GM19468 (cell line): ENCODE measurements at regions not wholly inside any gene's neighbourhood (a gene's known extent, or its start where the extent isn't known, plus 50 kb on each side); places are given as distances from the start of the nearest gene placed in this dataset.
"Not testable (repeated sequence)": the region's sequence is repeated elsewhere in the genome, so short reads cannot be mapped to it uniquely, and the experiment has no call there.

Experiments used
- ATAC-seq: cut with Tn5 transposase; IDR thresholded peaks from one replicate; pipeline ENCODE4 v1.9.1; 2021; ENCODE audit warnings: mild to moderate bottlenecking, moderate library complexity, moderate number of reproducible peaks; ENCODE audit not compliant: unreplicated experiment; ENCODE audit errors: extremely low read depth

DNA sequence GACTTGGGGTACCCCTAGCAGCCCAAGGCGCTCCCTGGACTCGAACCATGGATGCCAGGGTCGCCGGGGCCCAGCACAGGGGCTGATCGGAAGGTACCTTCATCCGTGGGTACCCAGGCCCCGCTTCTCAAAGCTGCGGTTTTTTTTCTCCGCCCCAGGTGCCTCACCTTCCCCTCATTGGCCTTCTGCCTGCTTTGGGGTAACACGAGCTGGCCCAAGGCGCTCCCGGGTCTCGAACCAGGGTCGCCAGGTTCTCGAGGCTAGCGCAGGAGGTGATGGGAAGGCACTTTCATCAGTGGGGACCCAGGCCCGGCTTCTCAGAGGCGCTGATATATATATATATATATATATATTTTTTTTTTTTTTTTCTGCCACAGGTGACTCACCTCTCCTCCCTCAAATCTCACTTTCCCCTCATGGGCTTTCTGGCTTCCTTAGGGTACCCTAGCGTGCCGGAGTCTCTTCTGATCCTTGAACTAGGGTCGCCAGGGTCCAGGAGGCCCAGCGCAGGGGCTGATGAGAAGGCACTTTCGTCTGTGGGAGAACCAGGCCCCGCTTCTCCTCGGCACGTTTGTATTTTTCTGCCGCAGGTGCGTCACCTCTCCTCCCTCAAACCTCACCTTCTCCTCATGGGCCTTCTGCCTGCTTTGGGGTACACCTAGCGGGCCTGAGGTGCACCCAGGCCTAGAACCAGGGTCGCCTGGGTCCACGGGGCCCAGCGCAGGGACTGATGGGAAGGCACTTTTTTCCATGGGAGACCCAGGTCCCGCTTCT lies 1480.0 kb upstream of the TPTE start:
- ATAC-seq = not testable (repeated sequence)

DNA sequence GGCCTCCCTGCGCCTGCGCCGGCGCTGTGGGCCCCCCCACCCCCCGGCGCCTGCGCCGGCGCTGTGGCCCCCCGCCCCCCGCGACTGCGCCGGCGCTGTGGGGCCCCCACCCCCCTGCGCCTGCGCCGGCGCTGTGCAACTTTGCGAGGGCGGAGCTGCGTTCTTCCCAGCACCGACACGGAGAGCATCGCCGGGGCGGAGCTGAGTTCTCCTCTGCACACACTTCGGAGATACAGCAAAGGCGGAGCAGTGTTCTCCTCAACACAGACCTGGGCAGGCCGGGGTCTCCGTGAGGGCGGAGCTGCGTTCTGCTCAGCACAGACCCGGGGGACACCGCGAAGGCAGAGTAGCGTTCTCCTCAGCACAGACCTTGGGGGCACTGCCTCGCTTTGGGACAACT lies 1478.3 kb upstream of the TPTE start:
- not testable (repeated sequence) for ATAC-seq

DNA sequence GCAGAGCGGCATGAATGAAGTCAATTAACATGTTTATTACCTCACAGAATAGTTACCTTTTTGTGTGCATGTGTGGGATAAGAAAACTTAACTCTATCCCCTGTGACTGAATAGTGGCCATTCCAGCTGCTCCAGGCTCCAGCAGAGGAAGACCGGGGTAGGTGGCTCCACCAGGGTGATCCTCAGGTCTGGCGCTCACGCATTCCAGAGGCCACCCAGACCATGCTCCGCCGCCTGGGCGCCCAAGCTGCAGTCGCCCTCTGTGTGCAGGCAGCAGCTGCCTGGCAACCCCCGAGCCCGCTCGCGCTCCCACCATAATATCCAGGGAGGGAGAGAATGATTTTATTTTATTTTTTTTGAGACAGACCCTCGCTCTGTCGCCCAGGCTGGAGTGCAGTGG lies 1474.5 kb upstream of the TPTE start:
- not testable (repeated sequence) for ATAC-seq

GRCh38 chr21:9067515-9067914 lies 1453.9 kb upstream of the TPTE start:
- ATAC-seq = not testable (repeated sequence)

- not testable (repeated sequence) for ATAC-seq
These were observed 1452.8 kb upstream of the TPTE start for GRCh38 chr21:9068622-9069021.

DNA sequence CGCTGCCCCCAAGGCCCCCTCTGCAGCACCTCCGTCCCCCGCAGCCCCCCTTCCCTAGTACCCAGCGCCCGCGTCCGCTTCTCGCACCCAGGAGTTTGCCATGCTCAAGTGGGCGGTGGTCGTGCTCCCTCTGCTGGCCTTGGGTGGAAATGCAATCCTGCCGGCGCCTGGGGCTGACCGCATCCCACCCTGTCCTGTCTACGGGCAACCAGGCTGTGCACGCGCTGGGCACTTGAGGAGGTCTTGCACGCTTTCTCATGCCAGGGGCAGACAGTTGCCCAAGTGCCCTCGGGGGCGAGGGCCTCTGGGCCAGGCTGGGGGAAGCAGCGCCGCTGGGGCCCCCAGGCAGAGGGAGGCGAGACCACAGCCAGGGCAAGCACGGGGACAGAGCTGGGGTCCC lies 1450.7 kb upstream of the TPTE start:
- not testable (repeated sequence) for ATAC-seq

DNA sequence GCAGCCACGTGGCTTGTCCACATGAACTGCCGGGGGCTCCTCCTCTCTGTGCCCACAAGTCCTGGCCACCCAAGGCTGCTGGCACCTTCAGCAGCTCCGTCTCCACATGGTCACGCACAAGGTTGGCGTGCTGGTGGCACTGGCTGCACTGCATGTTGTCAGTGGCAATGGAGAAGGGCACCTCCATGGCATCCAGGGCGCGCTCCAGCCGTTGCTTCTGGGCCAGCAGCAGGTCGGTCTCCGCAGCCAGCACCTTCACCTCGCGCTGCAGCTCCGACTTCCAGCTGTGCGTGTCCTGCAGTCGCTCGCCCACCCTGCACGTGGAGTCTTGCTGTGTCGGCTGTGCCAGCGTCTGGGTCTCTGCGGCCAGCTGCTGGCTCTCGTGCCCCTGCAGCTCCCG lies 1448.4 kb upstream of the TPTE start:
- ATAC-seq = not testable (repeated sequence)

DNA sequence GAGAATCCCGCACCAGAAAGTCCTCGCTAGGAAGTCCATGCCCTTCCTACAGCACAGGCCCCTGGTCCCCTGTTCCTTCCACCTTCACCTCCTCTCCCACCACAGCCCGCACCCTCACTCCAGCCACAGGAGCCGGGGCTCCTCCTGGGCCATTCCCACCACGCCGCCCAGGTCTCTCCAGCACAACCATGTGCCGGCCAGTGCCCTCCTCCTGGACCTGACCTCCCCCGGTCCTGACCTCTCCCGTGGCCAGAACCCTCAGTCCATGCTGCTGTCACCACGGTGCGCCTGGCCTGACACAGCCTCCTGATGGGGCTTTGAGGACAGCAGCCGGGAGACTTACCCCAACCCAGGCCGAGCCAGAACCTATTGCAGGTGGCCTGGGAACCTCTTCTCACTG lies 1446.6 kb upstream of the TPTE start:
- ATAC-seq = not testable (repeated sequence)

DNA sequence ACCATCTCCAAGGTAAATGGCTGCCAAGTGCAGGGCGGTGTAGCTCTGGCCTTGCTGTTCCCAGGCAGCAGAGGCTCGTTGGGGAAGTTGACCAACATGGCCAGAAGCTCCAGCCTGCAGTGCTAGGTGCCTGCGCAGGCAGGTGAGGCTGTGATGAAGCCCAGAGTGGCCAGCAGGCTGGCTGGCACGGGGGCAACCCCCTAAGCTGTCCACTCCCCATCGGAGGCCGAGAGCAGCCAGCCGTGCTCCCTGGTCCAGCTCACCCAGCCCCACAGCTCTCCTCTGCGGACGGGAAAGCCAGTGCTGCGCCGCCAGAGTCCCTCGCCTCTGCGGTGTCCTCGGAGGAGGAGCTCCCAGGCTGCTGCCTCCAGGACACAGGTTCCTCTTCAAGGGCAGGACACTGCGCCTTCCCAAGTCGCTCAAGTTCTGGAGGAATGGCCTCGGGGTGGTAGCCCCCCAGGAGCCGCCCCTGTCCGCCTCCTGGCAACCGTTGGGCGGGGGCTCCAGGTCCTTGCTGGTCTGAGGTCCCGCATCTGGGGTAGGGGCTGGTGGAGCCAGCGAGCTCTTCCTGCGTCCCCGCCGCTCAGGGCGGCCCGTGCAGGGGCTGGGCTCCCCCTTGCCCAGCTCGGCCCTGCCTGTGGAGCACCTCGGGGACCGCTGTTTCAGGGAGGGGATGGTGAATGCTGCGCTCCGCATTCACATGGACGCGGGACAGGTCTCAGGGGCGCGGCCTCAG lies 1438.1 kb upstream of the TPTE start:
- ATAC-seq = not testable (repeated sequence)

DNA sequence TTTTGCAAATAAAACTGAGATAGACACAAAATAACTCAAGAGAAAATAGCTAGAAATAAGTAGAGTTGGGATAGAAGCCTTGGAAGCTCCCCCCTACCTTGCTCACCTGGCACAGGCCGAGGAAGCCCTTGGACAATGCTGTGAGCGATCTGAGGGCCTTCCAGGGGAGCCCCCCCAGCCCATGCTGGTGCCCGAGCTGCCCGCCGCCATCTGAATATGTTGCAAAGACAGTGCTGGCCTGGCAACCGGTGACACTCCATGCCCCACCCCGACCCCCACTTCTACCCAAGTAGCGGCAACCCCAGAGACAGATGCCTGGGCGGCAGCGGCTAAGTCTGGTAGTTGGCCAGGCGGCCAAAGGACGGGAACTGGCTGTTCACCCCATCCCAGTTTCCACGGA lies 1435.1 kb upstream of the TPTE start:
- ATAC-seq = not testable (repeated sequence)

DNA sequence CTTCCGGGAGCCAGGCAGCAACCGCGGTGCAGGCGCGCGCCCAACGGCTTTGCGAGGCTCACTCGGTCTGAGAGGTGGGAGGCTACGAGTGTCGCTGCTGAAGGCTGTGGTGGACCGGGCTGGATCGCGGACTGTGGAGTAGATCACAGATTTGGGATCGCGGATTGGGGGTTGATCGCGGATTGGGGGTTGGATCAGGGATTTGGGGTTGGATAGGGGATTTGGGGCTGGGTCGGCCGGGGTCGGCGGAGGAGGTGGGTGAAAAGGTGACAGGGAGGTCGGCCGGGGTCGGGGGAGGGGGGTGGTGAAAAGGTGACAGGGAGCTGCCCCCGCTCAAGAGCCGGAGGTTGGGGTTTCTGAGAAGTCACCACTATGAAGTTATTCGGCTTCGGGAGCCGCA lies 1433.6 kb upstream of the TPTE start:
- not testable (repeated sequence) for ATAC-seq

- not testable (repeated sequence) for ATAC-seq
These were observed 1391.6 kb upstream of the TPTE start for GRCh38 chr21:9129741-9130140.

DNA sequence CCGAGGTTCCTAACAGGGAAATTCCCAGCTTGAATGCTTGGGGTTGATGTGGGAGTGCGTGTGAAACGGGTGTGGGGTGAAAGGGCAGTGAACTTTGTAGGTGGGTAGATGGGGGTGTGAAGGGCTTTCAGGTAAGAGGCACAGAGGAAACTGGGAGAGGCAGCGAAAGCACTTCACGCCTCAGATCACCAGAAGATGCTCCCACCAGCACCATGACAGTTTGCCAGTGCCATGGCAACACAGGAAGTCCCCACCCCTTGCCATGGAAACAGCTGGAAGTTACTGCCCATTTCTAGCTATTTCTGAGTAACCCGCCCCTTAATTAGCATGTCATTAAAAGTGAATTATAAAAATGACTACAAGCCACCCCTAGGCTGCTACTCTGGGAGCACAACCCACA lies 1390.6 kb upstream of the TPTE start:
- ATAC-seq = not testable (repeated sequence)
